GM10248 (cell line): ENCODE measurements at regions not wholly inside any gene's neighbourhood (a gene's known extent, or its start where the extent isn't known, plus 50 kb on each side); places are given as distances from the start of the nearest gene placed in this dataset.

Experiments
- CTCF ChIA-PET: fragments of 300-600 bp; sonication (Branson Sonifier 250); formaldehyde crosslinking; extraction: SDS; loops from one replicate; lab custom pipeline; 2021; ENCODE audit warnings: antibody characterized with exemption; lab: Yijun Ruan, JAX
- POLR2A ChIA-PET: fragments of 350-650 bp; sonication (Branson Sonifier 250); formaldehyde crosslinking; extraction: SDS; loops from one replicate; lab custom pipeline; 2020; ENCODE audit warnings: antibody characterized with exemption; lab: Yijun Ruan, JAX
- DNase-seq: peaks from one replicate; pipeline ENCODE4 v3.0.0; 2012; ENCODE audit errors: extremely low spot score
- TF ChIP-seq, protein P1 (sequence below): IDR thresholded peaks from 2 replicates; pipeline ENCODE4 v1.5.1; 2012; ENCODE audit warnings: mild to moderate bottlenecking, low read depth; ENCODE audit errors: extremely low read depth, missing control alignments, control extremely low read depth

DNA sequence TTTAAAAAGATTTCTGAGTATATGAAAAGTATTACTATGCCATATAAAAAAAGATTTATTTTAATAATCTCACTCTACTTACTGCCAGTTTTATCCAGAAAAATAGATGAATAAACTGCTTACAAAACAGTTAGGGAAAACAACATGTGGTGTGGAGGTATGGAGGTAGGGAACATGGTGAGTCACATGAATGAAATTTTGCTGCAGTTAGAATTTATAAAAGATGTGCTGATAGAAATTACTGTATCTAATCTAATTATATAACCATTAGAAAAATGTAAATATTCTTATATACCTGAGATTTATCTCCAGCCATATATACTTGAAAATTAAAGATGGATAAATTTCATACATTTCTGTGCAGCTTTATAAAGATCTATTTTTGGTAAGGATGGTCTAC, 184.0 kb upstream of the ANK2 start:
- DNase-seq = no peak
- ChIA-PET POLR2A (no interaction called here), CTCF (no interaction called here)
- TF ChIP-seq, protein P1, sequence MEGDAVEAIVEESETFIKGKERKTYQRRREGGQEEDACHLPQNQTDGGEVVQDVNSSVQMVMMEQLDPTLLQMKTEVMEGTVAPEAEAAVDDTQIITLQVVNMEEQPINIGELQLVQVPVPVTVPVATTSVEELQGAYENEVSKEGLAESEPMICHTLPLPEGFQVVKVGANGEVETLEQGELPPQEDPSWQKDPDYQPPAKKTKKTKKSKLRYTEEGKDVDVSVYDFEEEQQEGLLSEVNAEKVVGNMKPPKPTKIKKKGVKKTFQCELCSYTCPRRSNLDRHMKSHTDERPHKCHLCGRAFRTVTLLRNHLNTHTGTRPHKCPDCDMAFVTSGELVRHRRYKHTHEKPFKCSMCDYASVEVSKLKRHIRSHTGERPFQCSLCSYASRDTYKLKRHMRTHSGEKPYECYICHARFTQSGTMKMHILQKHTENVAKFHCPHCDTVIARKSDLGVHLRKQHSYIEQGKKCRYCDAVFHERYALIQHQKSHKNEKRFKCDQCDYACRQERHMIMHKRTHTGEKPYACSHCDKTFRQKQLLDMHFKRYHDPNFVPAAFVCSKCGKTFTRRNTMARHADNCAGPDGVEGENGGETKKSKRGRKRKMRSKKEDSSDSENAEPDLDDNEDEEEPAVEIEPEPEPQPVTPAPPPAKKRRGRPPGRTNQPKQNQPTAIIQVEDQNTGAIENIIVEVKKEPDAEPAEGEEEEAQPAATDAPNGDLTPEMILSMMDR = no peak

DNA sequence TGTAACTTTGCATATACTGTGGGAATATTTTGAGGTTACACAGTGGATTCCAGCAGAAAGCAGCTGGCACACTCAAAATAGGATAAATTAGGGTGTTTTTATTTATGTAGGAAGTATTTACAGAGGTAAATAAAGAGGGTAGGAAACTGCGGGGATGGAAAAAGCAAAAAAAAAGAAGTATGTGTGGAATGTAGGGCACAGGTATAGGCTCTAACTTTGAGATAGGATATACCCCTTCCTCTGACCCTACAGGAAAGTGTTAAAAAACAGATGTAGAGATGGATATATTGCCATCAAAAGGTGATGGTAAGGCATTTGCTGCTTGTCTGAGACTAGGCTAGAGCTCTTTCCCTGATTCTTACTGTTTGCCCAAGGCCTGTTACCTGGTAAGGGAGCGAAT, 173.1 kb upstream of the ANK2 start:
- TF ChIP-seq, protein P1 = no peak
- ChIA-PET CTCF (interaction anchor here (1.4 to 1.8 kb wide), 2 partner anchors 26 to 62 kb away, joined by 4 to 5 read pairs; no protein-coding TSS in a partner anchor), POLR2A (no interaction called here)
- no peak for DNase-seq

DNA sequence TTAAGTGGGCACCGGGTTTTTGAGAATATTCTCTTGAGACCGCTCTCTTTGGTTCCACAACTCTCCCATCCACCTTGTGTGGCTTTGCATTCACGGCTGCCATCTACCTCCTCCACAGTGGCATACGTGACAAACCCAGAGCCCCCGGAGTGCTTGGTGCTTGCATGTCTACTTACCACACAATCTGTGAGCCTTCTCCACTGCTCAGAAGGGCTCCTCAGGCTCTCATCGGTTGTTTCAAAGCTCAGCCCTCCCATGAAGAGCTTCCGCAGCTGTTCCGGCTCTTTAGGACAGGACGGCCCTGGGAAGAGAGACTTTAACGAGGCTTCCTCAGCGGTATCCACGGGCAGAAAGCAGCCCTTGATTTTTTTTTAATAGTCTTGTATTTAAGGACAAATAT, 167.6 kb upstream of the ANK2 start:
- CTCF ChIA-PET = interaction anchor here (0.7 to 3.8 kb wide), 3 partner anchors 8 to 20 kb away, joined by 3 to 10 read pairs (median 3); no protein-coding TSS in a partner anchor
- TF ChIP-seq, protein P1 = no peak
- POLR2A ChIA-PET = no interaction called here
- no peak for DNase-seq

DNA sequence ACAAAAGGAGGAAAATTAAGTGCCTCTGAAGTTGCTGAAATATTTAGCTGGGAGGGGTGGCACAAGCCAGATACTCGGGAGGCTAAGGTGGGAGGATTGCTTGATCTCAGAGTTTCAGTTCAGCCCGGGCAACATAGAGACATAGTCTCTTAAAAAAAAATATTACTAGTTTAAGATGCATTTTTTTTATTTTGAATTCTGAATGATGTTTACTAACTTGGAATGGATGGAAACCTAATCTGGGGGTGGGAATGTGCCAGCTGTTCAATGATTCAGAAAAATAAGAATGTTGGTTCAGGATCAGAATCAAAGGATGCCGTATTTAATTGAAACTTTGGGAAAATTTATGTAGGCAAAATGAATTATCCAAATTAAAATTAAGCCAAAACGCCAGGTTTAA, 167.2 kb upstream of the ANK2 start:
- no peak for DNase-seq
- CTCF ChIA-PET = interaction anchor here (1.2 to 3.8 kb wide), 2 partner anchors 11 to 20 kb away, joined by 3 to 10 read pairs; no protein-coding TSS in a partner anchor
- POLR2A ChIA-PET = no interaction called here

DNA sequence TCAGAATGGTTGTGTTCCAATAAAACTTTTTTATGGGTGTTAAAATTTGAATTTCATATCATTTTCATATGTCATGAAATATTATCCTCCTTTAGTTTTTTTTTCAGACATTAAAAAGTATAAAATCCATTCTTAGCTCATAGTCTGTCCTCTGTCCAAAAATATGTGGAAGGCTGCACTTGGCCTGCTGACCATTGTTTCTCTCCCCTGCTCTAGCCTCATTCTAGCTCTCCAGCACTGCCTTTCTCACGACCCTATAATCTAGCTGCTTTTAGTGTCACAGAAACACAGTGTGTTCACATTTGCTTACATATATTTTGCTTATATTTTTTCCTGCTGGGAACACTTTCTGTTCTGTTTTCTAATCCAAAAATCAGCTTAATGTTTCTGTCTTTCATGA, 165.0 kb upstream of the ANK2 start:
- no peak for DNase-seq
- CTCF ChIA-PET = interaction anchor here (0.8 to 2.3 kb wide), 6 partner anchors 8 to 54 kb away, joined by 3 to 7 read pairs (median 4); no protein-coding TSS in a partner anchor
- POLR2A ChIA-PET = no interaction called here
- TF ChIP-seq, protein P1 = no peak

More for the DNA sequence above, 167.2 kb upstream of the ANK2 start:
- TF ChIP-seq, protein P1 = no peak

DNA sequence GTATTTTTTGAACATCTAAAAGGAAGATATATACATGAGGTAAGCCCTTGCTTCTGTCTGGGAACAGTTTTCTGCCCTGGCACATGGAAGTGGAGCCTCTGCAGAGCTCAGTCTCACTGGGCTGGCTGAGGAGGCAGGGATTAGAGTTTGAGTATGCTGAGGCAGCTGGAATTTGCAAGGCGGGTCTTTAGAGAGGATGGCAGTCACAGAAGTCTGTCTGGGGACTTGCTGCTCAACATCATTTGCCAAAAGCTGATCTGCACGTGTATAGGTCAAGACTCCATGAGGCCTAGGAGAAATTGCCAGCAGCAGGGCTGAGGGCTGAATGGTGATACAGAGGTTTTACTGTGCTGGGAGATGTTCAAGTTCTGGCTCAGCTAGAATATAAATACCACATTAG, 163.6 kb upstream of the ANK2 start:
- TF ChIP-seq, protein P1 = no peak
- no peak for DNase-seq
- ChIA-PET CTCF (interaction anchor here (1.2 to 1.7 kb wide), 3 partner anchors 10 to 53 kb away, joined by 3 to 8 read pairs (median 7); no protein-coding TSS in a partner anchor), POLR2A (no interaction called here)
